Activated T-cell treated with anti-CD3 and anti-CD28 coated beads for 48 hours (primary cell): ENCODE measurements at regions not wholly inside any gene's neighbourhood (a gene's known extent, or its start where the extent isn't known, plus 50 kb on each side); places are given as distances from the start of the nearest gene placed in this dataset.

Experiments used
- DNase-seq: peaks from one replicate; pipeline ENCODE4 v3.0.0-alpha.2; 2020; ENCODE audit warnings: low read depth

DNA sequence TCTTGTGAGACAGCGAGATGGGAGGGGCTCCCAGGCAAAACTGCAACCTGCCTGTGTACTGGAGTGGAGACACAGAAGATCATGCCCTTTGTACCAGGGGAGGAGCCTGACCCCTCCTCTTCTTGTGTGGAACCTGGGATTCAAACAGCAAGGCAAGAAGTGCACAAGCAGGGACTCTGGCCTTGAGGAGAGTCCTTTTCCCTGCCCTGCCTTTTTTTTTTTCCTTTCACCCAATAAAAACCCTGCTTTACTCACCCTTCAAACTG lies 251.8 kb upstream of the OPRM1 start:
- no peak for DNase-seq

DNA sequence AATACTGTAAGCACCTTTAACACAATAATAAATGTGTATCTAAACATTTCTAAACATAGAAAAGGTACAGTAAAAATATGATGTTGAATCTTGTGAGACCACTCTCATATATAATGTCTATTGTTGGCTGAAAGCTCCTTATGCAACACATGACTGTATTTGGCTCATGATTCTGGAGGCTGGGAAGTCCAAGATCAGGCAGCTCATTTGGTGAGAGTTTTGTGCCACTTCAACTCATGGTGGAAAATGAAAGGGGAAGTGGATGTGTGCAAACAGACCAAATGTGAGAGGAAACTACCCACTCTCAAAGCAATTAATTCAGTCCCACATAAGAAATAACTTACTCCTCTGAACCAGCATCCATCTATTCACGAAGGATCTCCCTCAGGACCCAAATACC lies 257.7 kb upstream of the OPRM1 start:
- no peak for DNase-seq

DNA sequence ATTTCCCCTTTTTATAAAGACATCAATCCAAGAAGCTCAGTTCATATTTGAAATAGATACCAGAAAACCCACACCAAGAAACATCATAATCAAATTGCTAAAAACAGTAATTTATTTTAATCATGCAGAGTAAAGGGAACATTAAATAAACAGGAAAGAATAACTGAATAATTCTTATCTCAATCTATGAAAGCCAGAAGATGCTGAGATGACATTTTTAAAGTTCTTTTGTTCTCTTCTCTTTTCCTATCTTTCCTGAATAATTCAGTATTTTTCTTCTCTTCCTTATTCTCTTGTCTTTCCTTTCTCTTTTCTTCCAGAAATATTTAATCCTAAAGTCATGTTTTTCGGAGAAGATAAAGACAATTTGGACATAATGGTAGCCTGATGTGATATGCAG lies 259.0 kb upstream of the OPRM1 start:
- DNase-seq: no peak

DNA sequence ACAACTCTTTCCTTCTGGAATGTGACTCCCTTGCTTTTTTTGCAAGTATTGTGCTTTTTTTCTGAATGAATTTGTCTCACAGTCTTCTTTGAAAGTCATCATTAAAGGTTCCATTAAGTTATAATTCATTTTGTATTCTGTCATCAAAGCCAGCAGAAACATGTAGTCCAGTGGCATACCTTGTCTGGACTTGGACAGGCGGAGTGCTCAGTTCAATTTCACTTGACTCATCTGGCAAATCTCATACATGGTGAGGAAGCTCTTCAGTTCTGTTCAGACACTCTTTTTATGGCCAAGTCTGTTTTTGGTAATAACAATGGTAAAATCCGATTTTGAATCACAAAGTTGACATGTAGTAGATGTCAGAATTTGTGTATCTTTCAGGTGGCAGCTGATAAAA lies 260.8 kb upstream of the OPRM1 start:
- DNase-seq: no peak

DNA sequence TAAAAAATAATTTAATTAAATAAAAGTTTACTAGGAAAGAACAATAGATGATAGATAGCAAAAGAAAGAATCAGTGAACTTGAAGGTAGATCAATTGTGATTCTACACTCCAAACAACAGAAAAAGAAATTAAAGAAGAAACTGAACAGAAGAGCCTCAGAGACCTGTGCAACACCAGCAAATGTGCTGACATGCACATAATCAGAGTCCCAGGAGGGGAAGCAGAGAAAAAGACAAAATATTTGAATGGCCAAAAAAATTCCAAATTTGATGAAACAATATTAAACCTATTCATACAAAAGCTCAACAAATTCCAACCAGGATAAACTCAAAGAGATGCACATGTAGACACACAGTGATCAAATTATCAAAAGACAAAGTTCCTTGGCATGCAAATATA lies 267.5 kb upstream of the OPRM1 start:
- no peak for DNase-seq

DNA sequence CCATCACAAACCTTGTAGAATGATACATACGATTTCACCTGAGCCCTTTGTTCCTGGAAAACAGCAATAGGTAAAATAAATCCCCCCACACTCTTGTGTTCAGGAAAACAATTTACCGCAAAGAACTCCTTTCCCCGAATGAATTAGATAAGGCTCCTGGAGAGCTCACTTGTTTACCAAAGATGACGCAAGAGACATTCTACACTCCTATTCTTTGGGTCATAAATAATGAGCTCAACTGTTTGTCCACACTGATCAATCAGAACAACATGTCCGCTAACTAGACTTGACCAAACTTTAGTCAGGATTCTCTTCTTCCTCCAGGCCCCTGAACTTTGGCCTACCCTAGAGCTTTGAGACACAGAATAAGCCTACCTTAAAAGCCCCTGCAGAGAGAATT lies 271.9 kb upstream of the OPRM1 start:
- DNase-seq: no peak

DNA sequence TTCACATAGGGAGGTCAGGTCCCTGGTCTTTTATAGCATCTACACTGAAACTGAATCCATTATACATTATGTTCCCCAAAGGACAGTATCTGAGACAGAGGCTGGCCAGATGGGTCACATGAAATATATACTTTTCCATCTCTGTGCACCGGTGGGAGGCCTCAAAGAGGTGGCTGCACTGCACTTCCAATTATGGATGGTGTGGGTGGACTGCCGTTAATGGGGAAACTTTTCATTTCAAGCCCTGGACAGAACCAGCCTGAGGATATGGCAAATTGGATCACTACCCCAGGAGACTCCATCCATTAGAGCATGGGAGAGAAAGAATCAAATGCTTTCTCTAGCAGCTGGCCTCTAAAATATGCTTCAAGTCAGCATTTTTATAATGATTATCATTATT lies 280.5 kb upstream of the OPRM1 start:
- DNase-seq: no peak

DNA sequence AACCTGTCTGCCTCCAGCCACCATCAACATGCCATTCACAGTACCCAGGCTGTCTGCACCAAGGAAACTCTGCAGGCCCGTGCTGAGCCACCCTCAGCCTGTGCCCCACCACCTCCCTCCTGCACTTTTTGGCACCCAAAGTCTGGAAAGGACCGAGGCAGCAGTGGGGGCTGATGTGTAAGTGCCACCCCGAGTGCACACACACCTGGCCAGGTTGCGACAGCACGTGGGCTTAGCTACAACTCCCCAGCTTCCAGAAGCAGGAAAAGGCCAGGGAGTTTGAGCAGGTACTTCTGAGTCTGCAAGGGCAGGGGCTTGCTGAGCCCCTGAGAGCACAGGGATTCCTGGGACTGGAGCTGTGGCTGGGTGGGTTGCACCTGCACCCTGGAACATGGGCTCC lies 303.3 kb upstream of the OPRM1 start:
- no peak for DNase-seq

DNA sequence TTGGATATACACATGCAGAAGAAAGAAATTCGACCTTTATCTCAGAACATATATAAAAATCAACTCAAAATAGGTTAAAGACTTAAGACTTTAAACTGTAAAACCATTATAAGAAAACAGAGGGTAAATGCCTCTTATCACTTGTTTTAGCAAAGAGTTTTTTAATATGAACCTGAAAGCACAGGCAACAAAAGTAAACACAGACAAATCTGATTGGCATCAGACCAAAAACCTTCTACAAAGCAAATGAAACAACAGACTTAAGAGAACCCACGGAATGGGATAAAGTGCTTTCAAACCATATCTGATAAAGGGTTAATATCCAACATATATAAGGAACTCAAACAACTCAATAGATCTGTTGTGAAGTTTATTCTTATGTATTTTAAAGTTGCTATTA lies 309.9 kb upstream of the OPRM1 start:
- no peak for DNase-seq

DNA sequence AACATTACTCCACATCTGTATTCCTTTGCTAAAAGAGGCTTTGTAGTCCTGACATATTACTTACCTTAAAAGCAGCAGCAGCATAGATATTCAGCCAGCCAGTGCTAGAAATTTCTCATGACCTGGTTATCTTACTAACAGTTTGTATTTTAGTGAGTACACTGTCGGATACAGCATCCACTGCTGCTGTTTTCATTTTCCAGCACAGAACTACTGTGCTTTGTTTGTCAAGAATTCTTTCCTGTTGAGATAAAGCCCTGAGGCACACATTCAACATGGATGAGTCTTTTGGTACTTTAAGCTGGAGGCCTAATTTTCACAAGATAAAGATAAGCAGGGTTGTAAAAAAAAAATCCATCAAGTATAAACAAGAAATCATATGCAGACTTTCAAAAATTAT lies 311.2 kb upstream of the OPRM1 start:
- DNase-seq: no peak

DNA sequence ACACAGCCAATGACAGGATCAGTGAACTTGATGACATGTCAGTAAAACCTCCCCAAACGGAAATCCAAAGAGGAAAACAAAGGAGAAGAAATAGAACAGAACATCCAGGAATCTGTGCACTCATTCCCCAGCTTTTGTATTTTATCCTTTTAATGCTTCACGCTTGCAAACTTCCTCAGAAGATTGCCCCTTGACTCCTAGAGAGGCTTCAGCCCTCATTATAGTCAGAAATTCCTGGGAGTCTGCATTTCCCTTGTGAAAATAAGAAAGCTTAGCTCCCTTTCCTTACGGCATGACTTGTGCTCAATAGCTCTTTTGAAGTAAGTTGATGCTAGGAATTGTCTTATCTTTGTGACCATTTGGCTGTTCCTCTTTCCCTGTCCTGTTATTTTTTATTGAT lies 313.6 kb upstream of the OPRM1 start:
- no peak for DNase-seq

DNA sequence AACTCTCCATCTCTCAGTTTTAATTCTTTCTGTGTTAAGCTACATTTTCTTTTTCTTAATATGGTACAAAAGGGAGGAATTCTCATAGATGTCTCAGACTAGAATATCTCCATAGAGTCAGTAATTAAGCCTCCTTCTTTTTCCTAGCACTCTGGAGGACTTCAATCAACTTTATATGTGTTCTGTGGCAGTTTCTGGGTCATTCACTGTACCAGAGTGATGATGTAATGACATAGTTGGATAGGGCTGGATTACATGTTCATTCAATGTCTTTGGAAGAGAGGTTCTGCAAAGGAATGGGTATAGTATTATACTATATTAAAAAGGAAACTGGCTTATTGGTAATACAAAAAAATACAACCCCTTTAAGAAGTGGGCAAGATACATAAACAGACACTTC lies 318.3 kb upstream of the OPRM1 start:
- no peak for DNase-seq

DNA sequence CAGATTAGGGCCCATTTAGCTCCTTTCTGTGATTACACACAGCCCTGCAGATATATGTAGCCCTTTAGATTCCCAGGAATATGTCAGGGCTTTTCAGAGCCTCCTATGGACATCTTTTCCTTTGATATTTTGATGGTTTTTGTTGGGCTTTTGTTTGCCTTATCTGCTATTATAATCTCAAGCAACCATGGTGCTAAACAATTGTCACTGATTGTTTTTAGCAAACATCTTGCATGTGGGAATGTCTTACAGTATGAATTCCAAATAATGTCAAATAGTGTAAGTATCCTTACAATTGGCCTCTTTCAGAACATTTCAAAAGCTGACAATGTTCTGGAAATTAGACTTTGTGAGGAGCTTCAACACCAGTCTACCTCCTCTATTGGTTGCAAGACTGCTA lies 333.6 kb upstream of the OPRM1 start:
- DNase-seq: no peak

DNA sequence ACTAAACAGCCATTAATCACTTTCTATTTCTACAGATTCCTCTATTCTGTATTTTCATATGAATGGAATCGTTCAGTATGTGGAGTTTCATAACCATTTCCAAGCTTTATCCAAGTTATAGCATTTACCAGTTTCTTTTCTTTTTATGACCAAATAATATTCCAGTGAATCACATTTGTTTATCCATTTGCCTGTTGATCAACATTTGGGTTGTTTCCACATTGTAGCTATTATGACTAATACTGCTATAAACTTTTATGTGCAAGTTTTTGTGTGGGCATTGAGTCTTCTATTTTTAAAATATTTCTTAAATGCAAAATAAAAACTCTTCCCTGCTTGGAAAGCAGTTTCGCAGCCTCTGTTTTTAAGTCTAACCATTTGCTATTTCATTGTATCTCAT lies 336.4 kb upstream of the OPRM1 start:
- no peak for DNase-seq

DNA sequence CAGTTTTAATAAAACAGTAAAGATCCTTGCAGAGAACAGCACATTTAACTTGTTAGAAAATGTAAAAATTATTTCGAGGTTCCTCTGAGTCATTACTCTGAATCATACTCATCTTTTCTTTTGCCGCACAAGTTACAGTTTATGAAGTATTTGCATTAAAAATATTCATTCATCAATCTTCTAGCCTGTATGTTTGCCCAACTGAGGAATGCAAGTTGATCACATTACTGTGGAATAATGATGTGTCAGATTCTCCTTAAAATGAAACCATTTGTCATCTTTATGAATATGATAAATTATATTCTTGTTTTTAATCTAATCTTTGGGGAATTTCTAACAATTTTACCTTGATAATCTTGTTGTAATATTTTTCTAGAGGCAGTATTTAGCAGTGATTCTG lies 340.4 kb upstream of the OPRM1 start:
- no peak for DNase-seq

DNA sequence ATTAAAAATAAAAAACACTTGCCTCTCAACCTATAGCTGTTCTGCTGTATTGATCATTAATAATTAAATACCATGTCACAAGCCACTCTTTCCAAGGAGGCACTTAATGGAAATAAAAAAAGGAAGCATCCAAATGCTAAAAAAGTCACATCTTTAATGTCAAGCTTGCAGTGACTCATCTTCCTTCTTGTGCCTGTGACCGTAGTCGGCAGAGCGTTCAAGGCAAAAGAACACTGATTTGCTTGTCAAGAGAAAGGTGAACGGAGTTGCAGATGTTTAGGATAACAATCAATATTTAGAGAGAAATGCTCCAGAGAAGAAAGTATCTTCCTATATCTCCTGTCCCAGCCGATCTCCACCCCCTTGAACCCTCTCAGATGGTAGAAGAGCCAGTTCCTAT lies 341.0 kb upstream of the OPRM1 start:
- DNase-seq: no peak

DNA sequence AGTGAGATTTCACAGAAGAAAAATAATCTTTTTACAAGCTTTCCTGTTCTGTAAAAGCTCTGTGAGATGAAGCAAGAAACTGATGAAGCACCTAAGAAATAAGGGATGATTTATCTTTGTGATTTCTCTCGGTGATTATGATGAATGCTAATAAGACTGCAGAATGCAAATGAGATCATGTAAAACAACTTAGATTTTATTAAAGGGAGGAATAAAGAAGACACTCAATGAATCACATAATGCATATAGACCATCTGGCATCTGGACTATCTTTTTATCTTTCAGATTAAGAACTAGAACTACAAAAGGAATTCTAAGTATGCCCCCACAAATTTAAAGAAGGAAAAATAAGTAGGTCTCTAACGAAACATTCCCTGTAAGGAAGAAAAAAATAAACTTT lies 361.5 kb upstream of the OPRM1 start:
- no peak for DNase-seq

DNA sequence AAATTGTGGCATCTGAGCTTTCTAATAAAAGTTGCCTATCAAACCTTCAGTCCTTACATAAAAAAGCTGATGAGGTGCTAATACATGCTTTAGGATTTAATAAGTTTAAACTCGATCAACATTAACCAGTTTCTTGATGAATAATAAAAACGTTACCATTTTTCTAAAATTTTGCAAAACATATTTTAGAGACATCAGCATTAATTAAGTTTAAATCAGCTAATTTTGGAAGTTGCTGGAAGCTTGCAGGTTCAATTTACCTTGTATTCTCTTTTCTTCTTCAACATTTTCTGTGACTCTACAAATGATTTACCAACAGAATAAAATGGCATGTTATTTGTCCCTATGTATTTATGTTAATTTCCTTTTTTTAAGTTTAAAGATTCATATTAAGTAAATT lies 365.3 kb upstream of the OPRM1 start:
- DNase-seq: no peak

DNA sequence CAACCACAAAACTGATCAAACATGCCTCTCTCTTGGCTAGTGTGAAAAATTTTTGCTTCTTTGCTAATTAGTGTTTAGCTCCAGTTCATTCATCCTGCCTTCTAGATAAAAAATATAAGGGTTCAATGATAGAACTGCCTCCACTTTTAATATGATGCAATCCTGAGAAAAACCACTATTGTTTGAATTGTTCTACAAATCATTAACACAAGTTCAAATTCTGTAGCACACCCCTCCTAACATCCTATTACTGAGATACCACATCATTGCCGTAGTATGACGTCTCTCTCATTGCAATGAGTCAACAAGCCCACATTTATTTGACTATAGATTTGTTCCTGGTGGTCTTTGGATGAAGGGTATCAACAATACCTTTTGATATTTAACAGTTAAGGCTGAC lies 365.8 kb upstream of the OPRM1 start:
- DNase-seq: no peak

DNA sequence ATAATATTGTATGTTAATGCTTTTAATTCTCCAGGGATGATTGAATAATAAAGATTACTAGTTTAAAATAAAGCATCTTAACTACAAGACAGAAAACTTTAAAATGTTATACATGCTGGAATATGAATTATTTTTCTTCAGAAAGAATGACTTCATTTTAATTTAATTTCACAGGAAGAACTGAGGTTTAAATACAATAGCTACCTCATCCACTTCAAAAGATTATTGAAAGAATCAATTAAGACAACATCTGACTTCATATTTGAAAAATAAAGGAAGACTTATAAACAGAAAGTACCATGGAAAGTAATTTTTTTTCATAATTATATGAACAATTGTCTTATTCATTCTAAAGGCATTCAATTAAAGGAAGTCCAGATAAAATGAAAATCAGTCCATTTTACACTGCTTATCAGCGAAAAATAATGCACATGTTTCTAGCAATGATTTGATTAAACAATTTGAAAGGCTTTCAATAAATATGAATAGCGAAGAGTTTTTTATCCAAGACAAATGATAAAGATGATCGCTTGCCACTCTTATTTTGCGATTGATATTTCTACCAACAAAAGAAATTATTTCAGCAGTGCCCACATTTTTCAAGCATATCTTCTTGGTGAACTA lies 368.5 kb upstream of the OPRM1 start:
- no peak for DNase-seq

DNA sequence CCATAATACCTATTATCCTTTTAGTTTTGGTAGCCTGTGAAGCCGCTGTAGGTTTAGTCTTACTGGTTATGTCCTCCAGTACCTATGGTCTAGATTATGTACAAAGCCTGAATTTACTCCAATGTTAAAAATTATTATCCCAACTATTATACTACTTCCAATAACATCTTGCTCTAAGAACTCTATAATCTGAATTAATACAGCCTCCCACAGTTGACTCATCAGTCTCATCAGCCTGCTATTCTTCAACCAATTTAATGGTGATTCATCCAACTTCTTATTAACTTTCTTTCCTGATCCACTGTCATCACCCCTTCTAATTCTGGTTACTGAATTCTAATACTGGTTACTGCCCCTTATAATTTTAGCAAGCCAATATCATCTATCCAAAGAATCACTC lies 370.3 kb upstream of the OPRM1 start:
- no peak for DNase-seq

DNA sequence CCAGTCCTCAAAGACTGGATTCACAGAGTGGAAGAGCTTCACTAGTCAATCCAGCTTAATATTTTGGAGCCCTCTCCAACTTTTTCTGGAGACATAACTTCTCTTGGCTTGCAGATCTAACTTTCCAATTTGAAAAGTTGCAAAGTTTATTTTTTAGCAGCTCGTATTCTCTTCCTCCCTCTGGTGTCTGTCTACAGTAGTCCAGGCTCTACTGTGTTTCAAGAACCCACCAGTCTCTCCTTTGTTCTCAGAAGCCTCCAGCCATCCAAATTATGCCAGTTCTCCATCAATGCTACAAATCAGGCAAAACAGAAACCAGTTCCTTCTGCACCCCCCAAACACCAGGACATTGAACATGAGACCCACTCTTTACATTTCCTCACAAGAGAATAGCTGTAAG lies 376.1 kb upstream of the OPRM1 start:
- DNase-seq: no peak

DNA sequence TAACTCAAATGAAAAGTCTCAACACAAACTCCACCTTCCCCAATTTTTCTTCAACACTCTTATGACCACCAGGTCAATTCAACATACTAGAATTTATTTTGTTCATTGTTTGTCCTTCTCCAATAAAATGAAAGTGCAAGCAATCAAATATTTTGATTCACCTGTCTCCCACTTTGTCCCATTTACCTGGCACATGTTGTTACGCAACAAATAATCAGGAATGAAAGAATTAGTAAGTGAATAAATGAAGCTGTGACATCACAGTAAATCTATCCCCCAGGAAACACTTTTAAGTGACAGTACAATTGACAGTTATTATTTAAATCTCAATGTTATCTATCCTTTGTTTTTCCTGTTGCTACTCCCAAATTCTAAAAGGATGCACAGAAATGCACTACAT lies 393.7 kb upstream of the OPRM1 start:
- no peak for DNase-seq

DNA sequence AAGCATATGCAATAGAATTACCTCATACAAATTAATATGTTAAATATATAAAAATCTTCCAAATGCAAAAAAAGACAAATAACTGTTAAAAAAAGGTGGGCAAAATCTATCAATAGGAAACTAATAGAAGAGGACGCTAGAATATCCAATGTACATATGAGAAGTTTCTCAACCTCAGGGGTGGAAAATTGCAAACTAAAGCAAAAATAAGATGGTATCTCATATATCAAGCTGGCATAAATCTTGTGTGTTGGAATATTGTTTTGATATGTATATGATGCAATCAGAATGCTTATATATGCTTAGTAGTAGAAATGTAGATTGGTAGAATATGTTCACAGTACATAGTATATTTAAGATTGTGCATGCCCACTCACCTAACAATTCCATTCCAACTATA lies 395.0 kb upstream of the OPRM1 start:
- no peak for DNase-seq

DNA sequence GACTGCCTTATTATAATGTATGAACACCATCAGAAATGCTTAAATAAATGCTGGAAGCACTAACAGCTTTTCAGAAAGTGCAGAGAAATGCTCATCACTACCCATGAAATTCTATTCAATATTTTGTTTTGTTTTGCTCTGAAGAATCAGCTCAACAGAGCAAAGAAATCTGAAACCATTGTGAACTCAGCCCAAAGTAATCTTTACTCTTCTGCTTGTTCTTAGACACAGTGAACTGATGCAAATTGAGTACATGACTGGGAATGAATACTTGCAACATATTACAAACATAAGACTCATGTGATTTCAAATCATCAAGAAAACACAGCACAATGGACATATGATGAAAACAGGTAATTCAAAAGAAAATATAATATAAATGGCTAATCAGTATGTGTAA lies 404.6 kb upstream of the OPRM1 start:
- no peak for DNase-seq
